DMS53 treated with DMSO at 0.1 percent for 48 hours (cell line): ENCODE measurements at regions not wholly inside any gene's neighbourhood (a gene's known extent, or its start where the extent isn't known, plus 50 kb on each side); places are given as distances from the start of the nearest gene placed in this dataset.
"Not testable (repeated sequence)": the region's sequence is repeated elsewhere in the genome, so short reads cannot be mapped to it uniquely, and the experiment has no call there.

Experiments
- DNase-seq: peaks from one replicate; lab custom pipeline; 2025; ENCODE audit not compliant: unreplicated experiment; lab: John Stamatoyannopoulos, UW

DNA sequence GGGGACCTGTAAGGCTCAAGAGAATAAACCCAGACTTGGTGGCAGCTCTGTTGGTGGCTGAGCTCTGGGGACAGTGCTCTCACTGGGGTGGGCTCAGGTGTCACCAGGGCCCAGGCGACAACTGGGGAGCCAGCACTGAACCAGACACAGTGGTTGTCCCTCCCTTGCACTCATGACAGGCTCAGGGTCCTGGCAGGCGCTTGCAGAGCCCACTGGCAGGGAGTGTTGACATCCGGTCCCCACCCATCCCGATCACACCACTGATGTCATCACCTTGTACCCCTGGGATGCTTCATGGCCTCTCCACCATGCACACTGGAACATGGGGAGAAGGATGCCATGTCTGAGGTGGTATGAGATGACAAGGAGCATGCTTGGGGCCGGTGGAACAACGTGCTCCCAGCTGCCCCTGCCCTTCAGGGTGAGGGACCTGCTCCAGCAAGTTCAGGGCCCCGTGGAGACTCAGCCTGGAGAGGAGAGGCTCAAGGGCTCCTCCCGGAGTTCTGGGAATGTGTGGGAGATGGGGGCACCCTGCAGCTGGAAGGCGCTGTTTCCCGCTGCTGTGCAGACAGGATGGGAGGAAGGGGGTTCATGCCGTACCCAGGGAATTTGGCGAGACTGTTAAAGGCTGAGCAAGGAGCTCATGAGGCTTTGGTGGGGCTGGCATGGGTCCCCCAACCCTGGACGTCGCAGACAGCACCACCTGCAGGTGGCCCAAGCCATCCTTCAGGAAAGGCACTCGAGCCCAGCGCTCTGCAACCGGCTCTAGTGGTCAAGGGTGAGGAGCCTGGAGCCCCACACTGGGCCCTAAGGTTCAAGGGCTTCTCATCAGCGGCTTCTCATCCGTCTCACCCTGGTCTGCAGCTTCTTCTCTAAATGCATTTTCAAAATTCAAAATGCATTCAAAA lies 141.1 kb upstream of the ZNF469 start:
- not testable (repeated sequence) for DNase-seq

DNA sequence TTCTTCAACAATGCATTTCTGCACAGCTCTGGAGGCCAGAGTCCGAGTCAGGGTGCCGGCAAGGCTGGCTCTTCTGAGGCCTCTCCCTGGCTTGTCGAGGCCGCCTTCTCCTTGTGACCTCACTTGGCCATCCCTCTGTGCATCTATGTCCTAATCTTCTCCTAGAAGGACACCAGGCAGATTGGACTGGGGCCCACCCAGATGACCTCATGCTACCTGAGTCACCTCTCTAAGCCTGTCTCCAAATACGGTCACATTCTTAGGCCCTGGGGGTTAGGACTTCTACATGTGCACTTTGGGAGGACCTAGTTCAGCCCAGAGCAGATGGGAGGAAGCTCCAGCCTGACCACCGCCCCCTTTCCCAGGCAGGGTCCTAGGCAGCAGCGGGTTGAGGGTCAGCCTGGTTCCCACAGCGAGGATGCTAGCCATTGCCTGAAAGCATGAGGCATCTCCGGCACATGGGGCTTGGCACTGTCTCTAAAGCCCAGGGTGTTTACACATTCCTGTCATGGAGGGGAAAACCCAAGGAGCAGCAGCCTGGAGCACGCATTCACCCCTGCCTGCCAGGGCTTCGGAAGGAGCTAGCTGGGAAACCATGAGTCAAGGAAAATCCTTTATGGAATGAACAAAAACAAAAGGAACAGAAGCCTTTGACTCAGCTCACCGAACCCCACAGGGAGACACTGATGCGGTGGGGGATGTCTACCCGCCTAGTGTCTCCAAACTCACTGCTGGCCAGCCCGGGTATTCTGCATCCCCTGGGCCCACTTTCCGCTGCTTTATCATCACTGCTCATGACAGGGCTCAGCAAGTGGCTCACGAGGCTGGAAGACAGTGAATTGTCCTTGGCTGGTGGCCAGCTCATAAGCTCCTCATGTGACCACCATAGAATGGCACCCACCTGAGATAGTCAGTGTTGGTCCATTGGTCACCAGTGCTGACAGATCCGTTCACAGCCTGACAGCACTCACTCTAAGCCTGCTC lies 140.2 kb upstream of the ZNF469 start:
- not testable (repeated sequence) for DNase-seq

DNA sequence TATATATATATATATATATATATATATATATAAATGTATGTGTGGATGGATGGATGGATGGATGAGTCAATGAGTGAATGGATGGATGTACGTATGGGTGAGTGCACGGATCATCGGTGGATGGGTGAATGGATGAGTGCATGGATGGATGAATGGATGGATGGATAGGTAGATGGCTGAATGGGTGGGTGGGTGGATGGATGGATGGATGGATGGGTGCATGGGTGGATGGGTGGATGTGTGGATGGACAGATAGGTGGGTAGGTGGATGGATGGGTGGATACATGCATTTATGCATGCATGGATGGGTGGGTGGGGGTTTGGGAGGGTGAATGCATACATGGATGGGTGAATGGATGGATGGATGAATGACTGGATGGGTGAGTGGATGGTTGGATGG lies 138.8 kb upstream of the ZNF469 start:
- not testable (repeated sequence) for DNase-seq

DNA sequence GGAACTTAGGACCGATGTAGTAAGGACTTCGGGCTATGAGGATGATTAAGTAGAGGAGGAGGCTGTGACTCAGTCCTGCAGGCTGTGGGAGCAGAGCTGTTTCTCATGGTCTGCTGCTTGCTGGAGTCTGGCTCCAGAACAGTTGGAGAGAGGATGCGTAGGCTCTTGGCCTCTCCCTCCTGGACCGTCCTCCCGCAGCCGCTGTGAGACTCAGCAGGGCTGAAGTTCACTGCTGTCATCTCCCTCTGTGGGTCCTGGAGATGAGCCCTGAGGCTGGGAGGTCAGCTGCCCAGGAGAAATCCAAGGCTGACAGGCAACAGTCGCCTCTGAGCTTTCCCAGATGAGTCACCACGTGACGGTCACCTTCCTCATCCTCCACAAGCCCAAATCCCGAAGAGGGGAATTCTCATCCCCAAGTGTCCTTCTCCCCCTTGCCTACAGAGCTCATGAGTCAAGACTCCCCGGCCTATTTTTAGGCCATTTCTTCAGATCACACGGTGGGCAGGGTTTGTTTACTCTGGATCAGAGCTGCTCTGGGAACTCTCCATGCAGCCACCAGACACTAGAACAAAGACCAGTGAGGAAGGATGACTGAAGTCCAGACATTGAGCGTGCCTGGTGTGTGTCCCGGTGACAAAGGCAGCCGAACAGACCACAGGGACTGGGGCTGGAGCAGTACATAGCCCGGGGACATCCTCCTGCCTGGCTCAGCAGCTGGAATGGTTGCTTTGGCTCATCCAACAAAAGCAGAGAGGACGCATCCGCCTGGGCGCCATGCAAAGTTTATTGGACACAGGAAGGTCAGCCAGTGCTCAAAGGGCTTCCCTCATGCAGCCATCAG lies 137.3 kb upstream of the ZNF469 start:
- DNase-seq, result not testable (repeated sequence)

DNA sequence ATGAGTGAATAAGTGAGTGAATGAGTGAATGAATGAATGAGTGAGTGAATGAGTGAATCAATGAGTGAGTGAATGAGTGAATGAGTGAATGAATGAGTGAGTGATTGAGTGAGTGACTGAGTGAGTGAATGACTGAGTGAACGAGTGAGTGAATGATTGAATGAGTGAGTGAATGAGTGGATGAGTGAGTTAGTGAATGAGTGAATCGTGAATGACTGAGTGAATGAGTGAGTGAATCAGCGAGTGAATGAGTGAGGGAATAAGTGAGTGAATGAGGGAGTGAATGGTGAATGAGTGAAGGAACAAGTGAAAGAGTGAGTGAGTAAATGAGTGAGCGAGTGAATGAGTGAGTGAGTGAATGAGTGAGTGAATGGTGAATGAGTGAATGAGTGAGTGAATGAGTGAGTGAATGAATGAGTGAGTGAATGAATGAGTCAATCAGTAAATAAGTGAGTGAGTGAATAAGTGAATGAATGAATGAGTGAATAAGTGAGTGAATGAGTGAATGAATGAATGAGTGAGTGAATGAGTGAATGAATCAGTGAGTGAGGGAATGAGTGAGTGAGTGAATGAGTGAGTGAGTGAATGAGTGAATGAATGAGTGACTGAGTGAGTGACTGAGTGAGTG lies 135.7 kb upstream of the ZNF469 start:
- not testable (repeated sequence) for DNase-seq

DNA sequence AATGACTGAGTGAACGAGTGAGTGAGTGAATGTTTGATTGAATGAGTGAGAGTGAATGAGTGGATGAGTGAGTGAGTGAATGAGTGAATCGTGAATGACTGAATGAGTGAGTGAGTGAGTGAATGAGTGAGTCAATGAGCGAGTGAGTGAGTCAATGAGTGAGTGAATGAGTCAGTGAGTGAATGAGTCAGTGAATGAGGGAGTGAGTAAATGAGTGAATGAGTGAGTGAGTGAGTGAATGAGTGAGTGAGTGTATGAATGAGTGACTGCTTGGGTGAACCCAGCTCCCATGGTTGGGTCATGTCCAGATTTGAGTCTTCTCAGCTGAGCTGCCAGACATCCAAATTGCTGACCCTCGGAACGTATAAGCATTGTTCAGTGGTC lies 135.2 kb upstream of the ZNF469 start:
- DNase-seq, result not testable (repeated sequence)

DNA sequence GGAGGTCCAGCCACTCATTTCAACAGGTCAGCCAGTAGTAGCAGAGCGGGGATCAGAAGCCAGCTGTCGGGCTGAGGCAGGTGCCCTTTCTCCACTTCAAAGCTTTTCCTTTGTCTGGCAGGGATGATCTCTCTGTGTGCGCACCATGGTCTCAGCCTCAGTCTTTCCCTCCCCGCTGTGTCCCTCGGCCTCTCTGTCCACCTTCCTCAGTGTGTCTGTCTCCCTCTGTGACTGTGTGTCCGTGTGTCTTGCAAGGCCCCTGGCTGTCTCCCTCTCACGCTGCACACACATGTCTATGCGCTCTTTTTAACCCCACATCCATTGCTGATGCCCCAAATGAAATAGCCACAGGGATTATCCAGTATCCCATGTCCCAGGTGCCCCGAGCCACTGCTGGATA lies 134.0 kb upstream of the ZNF469 start:
- not testable (repeated sequence) for DNase-seq

DNA sequence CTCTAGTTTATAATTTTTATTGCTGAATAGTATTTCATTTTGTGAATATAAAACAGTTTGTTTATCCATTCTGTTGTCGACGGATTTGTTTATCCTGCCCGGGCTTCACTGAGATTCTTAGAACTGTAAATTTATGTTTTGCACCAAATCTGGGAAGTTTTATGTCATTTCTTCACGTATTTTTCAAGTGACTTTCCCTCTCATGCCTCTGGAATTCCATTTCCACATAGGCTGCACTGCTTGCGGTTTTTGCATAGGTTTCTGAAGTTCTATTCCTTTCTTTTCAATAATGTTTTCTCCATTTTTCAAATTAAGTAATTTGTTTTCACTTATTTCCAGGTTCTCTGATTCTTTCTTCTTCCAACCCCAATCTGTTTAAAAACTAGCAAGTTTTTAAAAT lies 132.4 kb upstream of the ZNF469 start:
- DNase-seq, result not testable (repeated sequence)

DNA sequence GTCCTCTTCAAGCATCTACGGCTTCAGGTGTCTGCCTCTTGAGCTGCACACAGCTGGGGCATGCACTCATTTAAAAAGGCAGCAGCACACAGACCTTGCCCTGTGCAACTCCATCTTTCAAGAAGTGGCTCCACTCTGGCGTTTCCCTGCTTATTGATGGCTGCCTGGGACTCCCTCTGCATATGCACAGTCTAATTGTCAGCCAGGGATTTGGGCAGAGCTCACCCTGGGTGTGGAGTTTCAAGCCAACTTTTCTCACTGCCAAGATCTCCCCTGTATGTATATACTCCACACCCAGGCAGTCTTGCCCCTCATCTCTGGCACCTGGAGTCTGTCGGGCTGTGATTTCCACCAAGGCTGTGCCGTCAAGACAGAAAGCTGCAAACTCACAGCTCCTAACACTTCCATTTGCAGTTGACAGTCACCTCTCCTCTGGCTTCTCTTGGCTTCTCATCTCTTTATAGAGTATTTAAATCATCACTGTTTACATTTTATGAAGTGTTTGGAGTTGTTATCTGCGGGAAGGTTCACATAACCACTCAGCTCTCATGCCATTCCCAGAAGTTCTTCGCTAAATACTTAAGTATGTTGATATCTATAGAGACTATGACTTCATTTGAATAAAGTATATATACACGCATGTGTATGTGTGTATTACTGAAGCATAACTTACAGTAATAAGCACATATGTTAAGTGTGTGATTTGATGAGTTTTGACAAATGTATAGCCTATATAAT lies 130.5 kb upstream of the ZNF469 start:
- not testable (repeated sequence) for DNase-seq

DNA sequence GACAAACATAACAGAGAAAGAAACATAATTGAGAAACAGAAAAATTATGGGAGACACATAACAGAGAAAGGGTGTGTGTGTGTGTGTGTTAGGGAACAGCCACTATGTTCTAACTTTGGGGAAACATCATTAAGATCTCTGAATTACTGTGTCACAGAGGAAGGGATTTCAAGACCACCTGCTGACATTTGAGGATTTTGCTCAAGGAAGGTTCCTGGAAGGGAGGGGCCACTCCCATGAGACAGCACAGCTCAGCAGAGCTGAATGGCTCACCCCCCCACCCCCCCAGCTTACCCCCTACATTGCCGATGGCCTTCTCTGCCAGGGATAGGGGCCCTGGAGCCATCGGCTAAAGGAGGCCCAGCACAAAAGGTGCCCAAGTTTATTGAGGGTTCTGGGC lies 124.6 kb upstream of the ZNF469 start:
- DNase-seq, result not testable (repeated sequence)

DNA sequence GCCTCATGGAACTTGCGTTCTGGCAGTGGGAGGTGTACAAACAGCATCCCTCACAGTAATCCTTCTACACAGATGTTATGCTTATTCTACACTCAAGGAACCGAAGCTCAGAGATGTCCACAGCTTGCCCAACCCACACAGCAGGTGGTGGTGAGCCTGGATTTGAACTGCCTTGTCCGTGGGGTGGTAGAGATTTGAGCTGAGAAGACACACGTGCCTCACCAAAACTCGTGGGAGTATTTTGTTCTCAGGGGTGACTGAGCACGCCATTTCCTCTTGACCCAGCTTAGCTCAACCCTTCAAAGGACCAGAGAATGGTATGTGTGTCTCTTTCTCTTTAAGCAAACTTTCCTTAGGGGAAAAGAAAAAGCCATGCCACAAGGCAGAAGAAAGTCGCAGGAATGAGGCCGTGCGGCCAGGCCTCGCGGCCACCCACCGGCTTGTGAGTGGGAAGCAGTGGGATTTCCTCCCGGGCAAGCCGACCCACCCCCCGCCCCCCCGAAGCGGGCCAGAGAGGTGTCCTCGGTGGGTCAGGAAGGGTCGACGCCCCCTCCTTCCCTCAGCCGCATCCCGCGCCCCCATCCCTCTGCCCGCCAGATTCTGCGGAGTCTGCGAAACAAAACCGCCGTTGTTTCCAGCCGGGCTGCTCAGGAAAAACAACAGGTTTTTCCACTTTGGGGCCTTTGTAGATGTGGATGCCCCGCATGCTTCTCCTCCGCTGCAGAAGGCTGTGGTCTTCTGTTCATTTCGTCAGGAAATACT lies 123.8 kb upstream of the ZNF469 start:
- DNase-seq, result not testable (repeated sequence)

DNA sequence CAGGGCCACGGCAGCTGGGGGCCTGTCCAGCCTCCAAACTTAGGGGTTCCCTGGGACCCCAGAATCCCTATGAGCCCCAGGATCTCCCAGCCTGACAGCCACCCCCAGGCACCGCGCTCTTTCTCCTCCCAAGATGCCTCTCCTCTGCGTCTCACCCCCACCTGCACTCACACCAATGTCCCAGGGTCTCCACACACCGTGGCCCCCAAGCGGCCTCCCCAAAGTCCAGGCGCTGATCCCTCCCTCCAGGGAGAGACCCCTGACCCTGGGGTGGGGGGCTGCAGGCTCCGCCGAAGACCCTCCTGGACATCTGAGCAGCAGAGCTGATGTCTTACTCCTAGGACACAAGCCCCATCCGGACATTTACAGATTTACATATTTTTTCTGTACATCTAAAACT lies 123.2 kb upstream of the ZNF469 start:
- DNase-seq, result not testable (repeated sequence)

DNA sequence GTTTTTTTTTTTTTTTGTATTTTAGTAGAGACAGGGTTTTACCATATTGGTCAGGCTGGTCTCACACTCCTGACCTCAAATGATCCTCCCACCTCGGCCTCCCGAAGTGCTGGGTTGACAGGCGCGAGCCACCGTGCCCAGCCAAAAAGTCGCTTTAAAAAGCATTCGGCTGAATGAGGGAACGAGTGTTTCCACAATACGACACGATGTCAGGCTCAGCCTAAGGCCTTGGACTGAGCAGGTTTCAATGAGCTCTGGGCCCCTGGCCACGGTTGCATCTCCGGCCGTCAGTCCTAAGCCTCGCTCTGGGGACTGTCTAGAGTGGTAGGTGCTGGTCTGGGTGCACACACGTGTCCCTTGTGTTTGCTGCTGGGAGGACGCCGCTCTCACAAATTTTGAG lies 122.6 kb upstream of the ZNF469 start:
- DNase-seq, result not testable (repeated sequence)

DNA sequence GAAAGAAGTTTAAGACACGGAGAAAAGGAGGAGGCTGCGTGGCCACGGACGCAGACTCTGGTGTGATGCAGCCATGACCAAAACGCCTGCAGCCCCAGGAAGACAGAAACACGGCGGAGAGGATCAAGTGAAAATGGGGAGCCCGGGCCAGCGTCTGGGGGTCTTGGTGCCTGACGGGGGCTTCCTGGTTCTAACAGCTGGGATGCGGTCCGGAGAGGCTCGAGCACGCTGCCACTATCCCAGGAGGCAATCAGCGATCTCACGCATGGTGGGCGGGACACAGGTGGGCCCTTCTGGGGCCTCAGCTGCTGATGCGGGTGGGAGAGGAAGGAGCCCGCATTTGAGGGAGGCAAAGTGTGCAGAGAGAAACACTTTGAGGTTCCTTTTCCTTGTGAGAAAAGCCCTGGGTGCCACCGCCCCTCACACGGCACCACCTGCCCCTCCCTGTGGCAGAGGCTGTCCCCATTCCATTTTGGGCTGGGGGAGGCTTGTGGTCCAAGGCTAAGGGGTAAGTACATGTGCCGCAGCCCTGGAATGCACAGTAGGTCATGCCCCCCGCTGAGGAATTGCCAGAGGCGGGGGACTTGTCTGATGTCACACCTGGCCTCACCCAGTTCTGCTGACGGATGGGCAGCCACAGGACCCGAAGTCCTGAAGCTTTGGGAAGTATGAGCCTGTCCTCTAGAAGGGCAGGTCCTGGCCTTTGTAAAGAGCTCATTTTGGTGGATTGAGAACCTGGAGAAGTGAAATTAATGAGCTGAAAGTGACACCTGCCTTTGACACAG lies 121.7 kb upstream of the ZNF469 start:
- DNase-seq, result not testable (repeated sequence)

DNA sequence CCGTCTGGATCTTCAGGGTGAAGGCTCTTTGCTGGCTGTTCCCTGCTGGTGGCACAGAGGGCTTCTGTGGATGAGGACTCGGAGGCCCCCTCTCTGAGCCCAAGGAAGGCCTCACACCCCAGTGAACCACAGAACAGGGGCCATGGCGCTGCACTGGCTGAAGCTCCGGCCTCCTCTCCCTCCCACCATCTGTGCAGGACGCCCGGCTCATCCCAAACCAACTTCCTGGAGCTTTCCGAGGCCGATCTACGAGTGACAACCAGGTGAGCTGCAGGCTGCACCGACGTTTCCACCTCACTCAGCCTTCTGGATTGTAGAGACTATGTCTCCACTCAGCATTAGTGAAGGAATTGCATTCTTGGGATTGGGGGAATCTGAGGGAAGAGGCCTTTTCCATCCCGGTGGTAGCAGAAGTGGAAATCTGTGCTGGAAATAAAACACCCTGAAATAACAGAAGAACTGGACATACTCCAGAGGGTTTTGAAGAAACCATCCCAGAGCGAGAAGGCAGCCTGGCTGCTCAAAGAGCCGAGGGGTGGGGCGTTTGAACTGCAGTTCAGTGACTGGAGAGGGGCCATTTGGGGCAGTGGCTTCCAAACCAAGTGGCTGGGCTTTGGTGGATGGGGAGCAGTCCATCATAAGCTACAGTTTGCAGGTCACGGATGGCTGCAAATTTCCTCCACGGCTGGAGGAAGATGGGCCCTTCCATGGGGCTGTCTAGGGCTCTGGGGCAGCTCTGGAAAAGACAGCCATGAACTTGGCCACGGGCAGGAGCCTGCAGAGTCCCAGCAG lies 120.7 kb upstream of the ZNF469 start:
- not testable (repeated sequence) for DNase-seq

DNA sequence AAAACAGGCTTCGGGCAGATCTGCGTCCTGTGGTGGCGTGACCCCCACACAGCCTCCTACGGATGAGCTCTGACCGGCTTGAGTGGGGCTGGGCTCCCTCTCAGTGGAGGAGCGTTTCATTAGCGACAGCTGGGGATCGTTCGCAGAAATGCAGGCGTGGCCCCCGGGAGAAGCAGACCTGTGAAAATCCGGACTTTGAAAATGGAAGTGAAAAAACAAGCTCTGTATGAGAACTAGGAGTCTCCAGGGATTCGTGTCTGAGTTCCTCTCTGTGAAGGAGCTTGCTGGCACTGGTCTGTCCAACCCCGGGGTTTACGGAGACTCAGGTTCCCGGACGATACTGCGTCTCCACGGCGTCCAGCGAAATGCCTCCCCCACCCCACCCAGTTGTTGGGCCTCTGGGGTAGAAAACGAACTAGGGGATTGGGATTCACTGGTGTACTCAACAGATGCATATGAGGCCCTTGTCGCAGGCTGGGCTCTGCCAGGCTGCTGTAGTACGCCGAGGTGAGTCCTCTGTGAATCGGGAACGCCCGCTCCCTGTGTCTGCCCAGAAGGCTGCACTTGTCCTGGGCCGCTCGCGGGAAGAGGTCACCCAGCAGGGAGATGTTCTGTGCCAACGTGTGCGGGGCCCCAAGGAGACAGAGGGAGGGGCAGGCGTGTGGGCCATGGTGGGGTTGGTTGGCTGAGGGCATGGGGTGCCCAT lies 119.7 kb upstream of the ZNF469 start:
- DNase-seq, result not testable (repeated sequence)
